WI38 (cell line): ENCODE measurements at regions not wholly inside any gene's neighbourhood (a gene's known extent, or its start where the extent isn't known, plus 50 kb on each side); places are given as distances from the start of the nearest gene placed in this dataset.
"Not testable (repeated sequence)": the region's sequence is repeated elsewhere in the genome, so short reads cannot be mapped to it uniquely, and the experiment has no call there.

ENCODE experiments used
- H3K4me3 ChIP-seq: 2 replicates; pipeline ENCODE4 v1.5.1; 2011; ENCODE audit warnings: low read depth, mild to moderate bottlenecking, control low read depth, low read length
- CTCF ChIP-seq: IDR thresholded peaks from 2 replicates; pipeline ENCODE4 v1.5.1; 2012; ENCODE audit warnings: low read depth, mild to moderate bottlenecking, control low read depth, low read length

GRCh38 chr1:65020774-65021173 lies 54.4 kb upstream of the JAK1 start:
- H3K4me3 ChIP-seq: no peak overlapping the region
- TF ChIP-seq CTCF: peak; percentile 32; the same call in 1 of the 2 replicates

DNA sequence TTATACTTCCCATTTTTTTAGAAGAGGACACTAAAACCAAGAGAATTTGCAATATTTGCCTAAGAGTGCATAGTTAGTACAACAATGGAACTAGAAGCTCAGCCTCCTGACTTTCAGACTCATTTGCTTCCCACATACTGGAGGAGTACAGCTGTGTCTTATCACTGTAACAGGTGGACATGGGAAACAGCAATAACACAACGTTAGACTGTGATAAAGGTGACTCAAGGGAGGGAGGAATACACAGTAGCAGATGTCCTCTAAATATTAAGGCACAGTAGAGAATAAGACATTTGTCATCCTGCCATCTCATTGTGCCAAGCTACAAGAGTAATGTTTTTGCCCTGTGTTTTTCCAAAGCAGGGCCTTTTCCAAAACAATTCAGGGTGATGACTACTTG lies 55.4 kb upstream of the JAK1 start:
- no peak overlapping the region for H3K4me3 ChIP-seq
- no peak for TF ChIP-seq CTCF

DNA sequence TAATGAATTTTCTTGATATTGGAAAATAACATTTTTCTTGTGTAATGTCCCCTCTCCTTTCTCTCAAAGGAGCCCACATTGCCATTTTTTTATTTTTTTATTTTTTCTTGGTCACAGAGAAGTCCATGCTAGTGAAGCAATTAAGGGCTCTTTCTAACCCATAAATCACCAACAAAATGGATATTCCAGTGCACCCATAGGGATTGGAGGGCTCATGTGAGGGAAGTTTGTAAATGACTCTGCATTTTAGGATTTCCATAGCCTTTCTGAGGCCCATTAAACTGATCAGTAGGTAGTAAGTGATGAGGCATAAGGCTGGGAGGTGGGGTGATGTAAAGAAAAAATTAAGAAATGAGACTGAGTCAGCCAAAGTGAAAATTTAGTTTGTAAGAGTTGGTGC lies 55.9 kb upstream of the JAK1 start:
- no peak for TF ChIP-seq CTCF
- no peak overlapping the region for H3K4me3 ChIP-seq

GRCh38 chr1:65025794-65026193 lies 59.4 kb upstream of the JAK1 start:
- TF ChIP-seq CTCF: no peak
- no peak overlapping the region for H3K4me3 ChIP-seq

GRCh38 chr1:65026235-65026634 lies 59.9 kb upstream of the JAK1 start:
- TF ChIP-seq CTCF: no peak
- no peak overlapping the region for H3K4me3 ChIP-seq

GRCh38 chr1:65027666-65028358 lies 61.5 kb upstream of the JAK1 start:
- no peak overlapping the region for H3K4me3 ChIP-seq
- no peak for TF ChIP-seq CTCF

- not testable (repeated sequence) for H3K4me3 ChIP-seq
Measured at GRCh38 chr1:65029434-65029833, 63.1 kb upstream of the JAK1 start.

GRCh38 chr1:65034879-65035278 lies 68.5 kb upstream of the JAK1 start:
- not testable (repeated sequence) for H3K4me3 ChIP-seq
